Bronchial epithelial cell (primary cell): ENCODE measurements at regions not wholly inside any gene's neighbourhood (a gene's known extent, or its start where the extent isn't known, plus 50 kb on each side); places are given as distances from the start of the nearest gene placed in this dataset.

Experiments
- DNase-seq: peaks from one replicate; pipeline ENCODE4 v3.0.0-alpha.2; 2010; ENCODE audit warnings: low read depth
- FAIRE-seq: peaks from 2 replicates; lab custom pipeline; 2011; peaks lifted over from hg19 to GRCh38; lab: Jason Lieb, UNC
- H3K27me3 ChIP-seq: 2 replicates; pipeline ENCODE4 v1.5.1; 2011; ENCODE audit warnings: low read length; ENCODE audit not compliant: control insufficient read depth, insufficient read depth
- H3K36me3 ChIP-seq: 2 replicates; pipeline ENCODE4 v1.5.1; 2011; ENCODE audit warnings: low read length; ENCODE audit not compliant: control insufficient read depth, insufficient read depth
- H3K4me3 ChIP-seq: 2 replicates; pipeline ENCODE4 v1.5.1; 2011; ENCODE audit warnings: mild to moderate bottlenecking, low read depth, low read length, control low read depth
- CTCF ChIP-seq: IDR thresholded peaks from 2 replicates; pipeline ENCODE4 v1.5.1; 2011; ENCODE audit warnings: mild to moderate bottlenecking, moderate library complexity, low read length, control low read depth, inconsistent platforms; ENCODE audit not compliant: insufficient read depth, severe bottlenecking

- H3K4me3 ChIP-seq: no peak overlapping the region
- peak; percentile 84 for DNase-seq
- FAIRE-seq: no peak
- H3K27me3 ChIP-seq: no peaks in the 10 kb centered on the region
- H3K36me3 ChIP-seq: no peaks in the 10 kb centered on the region
- TF ChIP-seq CTCF: no peak
Measured at GRCh38 chr5:93359296-93359959, 221.6 kb downstream of the NR2F1-AS1 start.

- Histone ChIP-seq H3K4me3 (no peak overlapping the region), H3K27me3 (no peaks in the 10 kb centered on the region), H3K36me3 (no peaks in the 10 kb centered on the region)
- DNase-seq (no peak), FAIRE-seq (no peak)
- TF ChIP-seq CTCF: no peak
Measured at GRCh38 chr5:93358176-93358575, 222.8 kb downstream of the NR2F1-AS1 start.

GRCh38 chr5:93357686-93358085, 223.3 kb downstream of the NR2F1-AS1 start:
- no peak for TF ChIP-seq CTCF
- no peak for FAIRE-seq
- Histone ChIP-seq H3K36me3 (no peaks in the 10 kb centered on the region), H3K27me3 (no peaks in the 10 kb centered on the region), H3K4me3 (no peak overlapping the region)
- DNase-seq: no peak

GRCh38 chr5:93355691-93356090, 225.3 kb downstream of the NR2F1-AS1 start:
- DNase-seq (no peak), FAIRE-seq (no peak)
- no peaks in the 10 kb centered on the region for H3K36me3 ChIP-seq
- H3K4me3 ChIP-seq: no peak overlapping the region
- H3K27me3 ChIP-seq: no peaks in the 10 kb centered on the region
- TF ChIP-seq CTCF: no peak

GRCh38 chr5:93352186-93352585, 228.8 kb downstream of the NR2F1-AS1 start:
- TF ChIP-seq CTCF: no peak
- Histone ChIP-seq H3K4me3 (no peak overlapping the region), H3K36me3 (no peaks in the 10 kb centered on the region), H3K27me3 (no peaks in the 10 kb centered on the region)
- DNase-seq: no peak
- FAIRE-seq: no peak

- no peak for FAIRE-seq
- Histone ChIP-seq H3K27me3 (no peaks in the 10 kb centered on the region), H3K4me3 (no peak overlapping the region), H3K36me3 (no peaks in the 10 kb centered on the region)
- DNase-seq: peak; percentile 76
- no peak for TF ChIP-seq CTCF
Measured at GRCh38 chr5:93349613-93350012, 231.4 kb downstream of the NR2F1-AS1 start.
